C4-2B (cell line): ENCODE measurements at regions not wholly inside any gene's neighbourhood (a gene's known extent, or its start where the extent isn't known, plus 50 kb on each side); places are given as distances from the start of the nearest gene placed in this dataset.

Experiments
- H3K27ac ChIP-seq: fragments of 450-650 bp; 2 replicates; pipeline ENCODE4 v1.5.1; 2017
- CTCF ChIP-seq: fragments of 450-650 bp; conservative IDR thresholded peaks from 2 replicates; pipeline ENCODE4 v1.5.1; 2017; ENCODE audit warnings: mild to moderate bottlenecking
- ZFX ChIP-seq: fragments of 450-650 bp; IDR thresholded peaks from 2 replicates; pipeline ENCODE4 v1.6.1; 2017

- TF ChIP-seq CTCF (no peak), ZFX (no peak)
- no peak overlapping the region for H3K27ac ChIP-seq
Measured at GRCh38 chr1:81693316-81693715, 107.4 kb upstream of the ADGRL2 start.

- TF ChIP-seq CTCF (no peak), ZFX (no peak)
- no peak overlapping the region for H3K27ac ChIP-seq
Measured at GRCh38 chr1:81690676-81691453, 109.9 kb upstream of the ADGRL2 start.

GRCh38 chr1:81689531-81689941 is 111.2 kb upstream of the ADGRL2 start:
- no peak overlapping the region for H3K27ac ChIP-seq
- TF ChIP-seq CTCF (no peak), ZFX (no peak)

- no peak overlapping the region for H3K27ac ChIP-seq
- TF ChIP-seq ZFX (no peak), CTCF (no peak)
Measured at GRCh38 chr1:81682490-81682889, 118.2 kb upstream of the ADGRL2 start.

GRCh38 chr1:81681601-81682266 is 119.0 kb upstream of the ADGRL2 start:
- TF ChIP-seq ZFX (no peak), CTCF (no peak)
- no peak overlapping the region for H3K27ac ChIP-seq

- no peak overlapping the region for H3K27ac ChIP-seq
- TF ChIP-seq CTCF: no peak
- no peak for TF ChIP-seq ZFX
Measured at GRCh38 chr1:81681114-81681513, 119.6 kb upstream of the ADGRL2 start.

- H3K27ac ChIP-seq: peak overlapping the region; percentile 24; the same call in 1 of the 2 replicates
- TF ChIP-seq ZFX (no peak), CTCF (no peak)
Measured at GRCh38 chr1:81679942-81680341, 120.8 kb upstream of the ADGRL2 start.
